ENCODE measurements at regions not wholly inside any gene's neighbourhood (a gene's known extent, or its start where the extent isn't known, plus 50 kb on each side); places are given as distances from the start of the nearest gene placed in this dataset.

GRCh38 chr4:117357866-117358265, 272.5 kb upstream of the TRAM1L1 start:
- H3K27ac ChIP-seq (ENCODE audit: poor library complexity, severe bottlenecking) = no peak overlapping the region
- TF ChIP-seq, protein P1, sequence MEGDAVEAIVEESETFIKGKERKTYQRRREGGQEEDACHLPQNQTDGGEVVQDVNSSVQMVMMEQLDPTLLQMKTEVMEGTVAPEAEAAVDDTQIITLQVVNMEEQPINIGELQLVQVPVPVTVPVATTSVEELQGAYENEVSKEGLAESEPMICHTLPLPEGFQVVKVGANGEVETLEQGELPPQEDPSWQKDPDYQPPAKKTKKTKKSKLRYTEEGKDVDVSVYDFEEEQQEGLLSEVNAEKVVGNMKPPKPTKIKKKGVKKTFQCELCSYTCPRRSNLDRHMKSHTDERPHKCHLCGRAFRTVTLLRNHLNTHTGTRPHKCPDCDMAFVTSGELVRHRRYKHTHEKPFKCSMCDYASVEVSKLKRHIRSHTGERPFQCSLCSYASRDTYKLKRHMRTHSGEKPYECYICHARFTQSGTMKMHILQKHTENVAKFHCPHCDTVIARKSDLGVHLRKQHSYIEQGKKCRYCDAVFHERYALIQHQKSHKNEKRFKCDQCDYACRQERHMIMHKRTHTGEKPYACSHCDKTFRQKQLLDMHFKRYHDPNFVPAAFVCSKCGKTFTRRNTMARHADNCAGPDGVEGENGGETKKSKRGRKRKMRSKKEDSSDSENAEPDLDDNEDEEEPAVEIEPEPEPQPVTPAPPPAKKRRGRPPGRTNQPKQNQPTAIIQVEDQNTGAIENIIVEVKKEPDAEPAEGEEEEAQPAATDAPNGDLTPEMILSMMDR (IDR thresholded peaks at IDR 0.05; ENCODE audit: poor library complexity, severe bottlenecking) = no peak
- H3K9me3 ChIP-seq (ENCODE audit: severe bottlenecking) = no peaks in the 10 kb centered on the region
- DNase-seq (ENCODE audit: low spot score) = no peak
- H3K4me1 ChIP-seq (ENCODE audit: insufficient read depth, poor library complexity, severe bottlenecking) = no peaks in the 10 kb centered on the region
- no peaks in the 10 kb centered on the region for H3K27me3 ChIP-seq (ENCODE audit: insufficient read depth, poor library complexity, severe bottlenecking)
- H3K36me3 ChIP-seq (ENCODE audit: low read depth) = no peaks in the 10 kb centered on the region
- ATAC-seq (ENCODE audit: low read depth) = no peak
- no peak overlapping the region for H3K4me3 ChIP-seq (ENCODE audit: severe bottlenecking)

- Histone ChIP-seq H3K4me3 (ENCODE audit: severe bottlenecking) (no peak overlapping the region), H3K27ac (ENCODE audit: poor library complexity, severe bottlenecking) (no peak overlapping the region), H3K4me1 (ENCODE audit: insufficient read depth, poor library complexity, severe bottlenecking) (no peaks in the 10 kb centered on the region), H3K27me3 (ENCODE audit: insufficient read depth, poor library complexity, severe bottlenecking) (no peaks in the 10 kb centered on the region), H3K9me3 (ENCODE audit: severe bottlenecking) (no peaks in the 10 kb centered on the region), H3K36me3 (ENCODE audit: low read depth) (no peaks in the 10 kb centered on the region)
- ATAC-seq (ENCODE audit: low read depth) (no peak), DNase-seq (ENCODE audit: low spot score) (no peak)
- TF ChIP-seq, protein P1 (IDR thresholded peaks at IDR 0.05; ENCODE audit: poor library complexity, severe bottlenecking) = no peak
Measured at GRCh38 chr4:117370944-117371668, 285.7 kb upstream of the TRAM1L1 start.

- H3K4me3 ChIP-seq (ENCODE audit: severe bottlenecking) = no peak overlapping the region
- H3K4me1 ChIP-seq (ENCODE audit: insufficient read depth, poor library complexity, severe bottlenecking) = no peaks in the 10 kb centered on the region
- H3K27me3 ChIP-seq (ENCODE audit: insufficient read depth, poor library complexity, severe bottlenecking) = no peaks in the 10 kb centered on the region
- TF ChIP-seq, protein P1 (IDR thresholded peaks at IDR 0.05; ENCODE audit: poor library complexity, severe bottlenecking) = no peak
- no peaks in the 10 kb centered on the region for H3K36me3 ChIP-seq (ENCODE audit: low read depth)
- no peak overlapping the region for H3K27ac ChIP-seq (ENCODE audit: poor library complexity, severe bottlenecking)
- ATAC-seq (ENCODE audit: low read depth) = no peak
- H3K9me3 ChIP-seq (ENCODE audit: severe bottlenecking) = no peaks in the 10 kb centered on the region
- no peak for DNase-seq (ENCODE audit: low spot score)
Measured at GRCh38 chr4:117375101-117375500, 289.7 kb upstream of the TRAM1L1 start.

DNA sequence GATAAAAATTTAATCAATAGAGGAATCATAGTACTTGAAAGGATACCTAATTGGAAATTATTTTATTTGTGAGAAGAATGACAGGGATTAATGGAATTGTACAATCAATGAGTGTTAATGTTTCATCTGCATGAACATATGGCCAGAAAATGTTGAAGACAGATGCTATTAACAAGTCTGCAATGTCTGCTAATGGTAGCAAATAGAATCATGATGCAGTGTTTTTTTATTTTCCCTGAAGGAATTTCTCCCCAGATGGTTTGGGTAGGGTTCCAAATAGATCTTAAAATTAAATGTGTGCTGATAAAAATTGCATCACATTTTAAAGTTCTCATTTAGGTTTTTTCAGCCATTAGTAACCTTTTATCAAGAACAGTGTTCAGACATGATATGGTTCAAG, 291.3 kb upstream of the TRAM1L1 start:
- Histone ChIP-seq H3K27ac (ENCODE audit: poor library complexity, severe bottlenecking) (no peak overlapping the region), H3K27me3 (ENCODE audit: insufficient read depth, poor library complexity, severe bottlenecking) (no peaks in the 10 kb centered on the region), H3K9me3 (ENCODE audit: severe bottlenecking) (no peaks in the 10 kb centered on the region), H3K4me1 (ENCODE audit: insufficient read depth, poor library complexity, severe bottlenecking) (no peaks in the 10 kb centered on the region), H3K4me3 (ENCODE audit: severe bottlenecking) (no peak overlapping the region), H3K36me3 (ENCODE audit: low read depth) (no peaks in the 10 kb centered on the region)
- DNase-seq (ENCODE audit: low spot score) (no peak), ATAC-seq (ENCODE audit: low read depth) (no peak)
- TF ChIP-seq, protein P1 (IDR thresholded peaks at IDR 0.05; ENCODE audit: poor library complexity, severe bottlenecking) = no peak

DNA sequence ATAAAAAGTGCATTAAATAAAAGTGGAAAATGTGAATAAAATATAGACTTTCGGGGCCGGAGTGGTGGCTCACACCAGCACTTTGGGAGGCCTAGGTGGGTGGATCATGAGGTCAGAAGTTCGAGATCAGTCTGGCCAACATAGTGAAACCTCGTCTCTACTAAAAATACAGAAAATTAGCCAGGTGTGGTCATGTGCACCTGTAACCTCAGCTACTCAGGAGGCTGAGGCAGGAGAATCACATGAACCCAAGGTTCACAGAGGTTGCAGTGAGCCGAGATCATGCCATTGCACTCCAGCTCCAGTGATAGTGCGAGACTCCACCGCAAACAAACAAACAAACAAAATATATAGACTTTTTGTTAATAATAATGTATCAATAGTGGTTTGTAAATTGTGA, 293.6 kb upstream of the TRAM1L1 start:
- DNase-seq (ENCODE audit: low spot score) (no peak), ATAC-seq (ENCODE audit: low read depth) (no peak)
- TF ChIP-seq, protein P1 (IDR thresholded peaks at IDR 0.05; ENCODE audit: poor library complexity, severe bottlenecking) = no peak
- H3K27me3 ChIP-seq (ENCODE audit: insufficient read depth, poor library complexity, severe bottlenecking) = no peaks in the 10 kb centered on the region
- H3K9me3 ChIP-seq (ENCODE audit: severe bottlenecking) = no peaks in the 10 kb centered on the region
- no peak overlapping the region for H3K27ac ChIP-seq (ENCODE audit: poor library complexity, severe bottlenecking)
- no peak overlapping the region for H3K4me3 ChIP-seq (ENCODE audit: severe bottlenecking)
- H3K36me3 ChIP-seq (ENCODE audit: low read depth) = no peaks in the 10 kb centered on the region
- H3K4me1 ChIP-seq (ENCODE audit: insufficient read depth, poor library complexity, severe bottlenecking) = no peaks in the 10 kb centered on the region
